ENCODE measurements at regions not wholly inside any gene's neighbourhood (a gene's known extent, or its start where the extent isn't known, plus 50 kb on each side); places are given as distances from the start of the nearest gene placed in this dataset.
"Not testable (repeated sequence)": the region's sequence is repeated elsewhere in the genome, so short reads cannot be mapped to it uniquely, and the experiment has no call there.

DNA sequence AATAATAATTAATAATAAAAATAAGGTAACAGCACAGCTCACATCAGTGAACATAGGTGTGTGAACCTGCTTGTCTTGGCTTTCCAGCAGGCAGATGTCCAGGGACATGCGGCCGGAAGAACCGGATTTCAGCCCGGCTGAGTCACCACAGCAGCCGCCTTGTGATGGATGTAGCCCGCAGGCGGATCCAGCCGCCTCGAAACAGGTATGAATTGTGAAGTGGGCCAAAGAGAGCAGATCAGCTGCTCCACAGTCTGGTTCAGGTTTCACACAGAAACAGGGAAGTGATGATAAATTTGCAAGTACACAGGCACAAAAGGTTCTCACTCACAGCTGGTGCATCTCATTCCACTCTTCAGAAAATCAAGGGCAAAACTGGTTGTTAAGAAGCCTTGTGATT lies 55.1 kb downstream of the ID4 start:
- Histone ChIP-seq H3K4me3 (ENCODE audit: low read depth in 1 of 2, low read length in 2 of 2) (no peak overlapping the region), H3K27me3 (ENCODE audit: control insufficient read depth in 1 of 2, insufficient read depth in 2 of 2, low read length in 2 of 2) (no peaks in the 10 kb centered on the region), H3K9ac (ENCODE audit: low read depth in 1 of 2, low read length in 2 of 2) (no peak overlapping the region), H3K36me3 (ENCODE audit: control insufficient read depth in 1 of 2, insufficient read depth in 2 of 2, low read length in 2 of 2) (no peaks in the 10 kb centered on the region), H3K4me1 (ENCODE audit: control insufficient read depth in 1 of 2, insufficient read depth in 2 of 2, low read length in 2 of 2) (no peaks in the 10 kb centered on the region), H3K27ac (ENCODE audit: low read depth, low read length) (no peak overlapping the region), H3K9me3 (ENCODE audit: control insufficient read depth in 1 of 2, low read length in 2 of 2) (no peaks in the 10 kb centered on the region)

DNA sequence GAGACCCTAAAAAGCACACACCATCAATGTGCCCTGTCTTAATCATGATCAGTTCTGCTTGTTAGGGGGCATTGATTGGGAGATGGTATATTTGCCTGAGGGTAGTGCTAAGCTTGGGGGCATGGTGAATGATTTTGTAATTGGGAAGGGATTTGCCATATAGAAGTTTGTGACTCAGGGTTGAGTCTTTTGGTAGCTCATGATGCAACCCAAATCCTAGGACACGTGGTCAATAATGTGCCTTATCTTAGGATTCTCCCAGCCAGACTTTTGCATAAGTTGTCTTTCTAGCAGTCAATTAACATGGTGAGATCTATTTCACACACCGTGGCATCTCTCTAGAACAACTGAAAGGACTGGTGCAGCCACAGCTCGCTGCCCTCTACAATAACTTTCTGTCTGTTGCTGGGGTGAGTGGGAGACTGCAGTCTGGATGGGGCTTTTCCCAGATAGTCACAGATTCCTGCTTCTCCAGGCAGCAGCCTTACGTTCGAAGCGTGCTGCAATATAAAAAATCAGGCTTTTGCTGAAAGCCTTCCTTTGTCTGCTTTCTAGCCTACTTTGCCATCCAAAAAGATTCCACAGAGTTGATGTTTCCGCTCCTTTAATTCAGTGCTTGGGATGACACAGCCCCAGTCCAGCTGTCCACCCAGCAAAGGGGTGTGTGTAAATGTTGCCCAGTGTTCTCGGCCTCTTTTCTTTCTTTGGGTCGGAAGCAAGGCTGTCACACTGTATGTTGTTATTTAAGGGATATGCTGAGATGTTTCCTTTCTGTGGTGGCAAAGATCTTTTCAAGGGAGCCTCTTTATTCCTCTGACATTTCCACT lies 58.9 kb downstream of the ID4 start:
- H3K27ac ChIP-seq (ENCODE audit: low read depth, low read length) = no peak overlapping the region
- no peaks in the 10 kb centered on the region for H3K9me3 ChIP-seq (ENCODE audit: control insufficient read depth in 1 of 2, low read length in 2 of 2)
- no peak overlapping the region for H3K4me3 ChIP-seq (ENCODE audit: low read depth in 1 of 2, low read length in 2 of 2)

DNA sequence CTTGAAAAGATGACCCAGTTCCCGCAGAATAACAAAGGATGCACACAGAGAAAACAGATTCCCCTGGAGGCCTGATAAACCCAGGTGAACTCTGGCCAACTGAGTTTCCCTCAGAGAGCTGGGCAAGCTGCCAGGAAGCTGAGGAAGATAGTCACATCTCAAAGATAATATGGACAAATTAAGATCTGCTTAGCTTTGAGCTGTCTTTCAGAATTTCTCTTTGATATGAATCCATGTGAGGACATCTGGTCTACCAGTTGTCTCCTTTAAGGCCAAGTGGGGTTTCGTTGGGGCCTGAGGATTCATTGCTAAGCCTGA lies 59.5 kb downstream of the ID4 start:
- Histone ChIP-seq H3K36me3 (ENCODE audit: control insufficient read depth in 1 of 2, insufficient read depth in 2 of 2, low read length in 2 of 2) (no peaks in the 10 kb centered on the region), H3K9me3 (ENCODE audit: control insufficient read depth in 1 of 2, low read length in 2 of 2) (no peaks in the 10 kb centered on the region), H3K27ac (ENCODE audit: low read depth, low read length) (no peak overlapping the region), H3K4me3 (ENCODE audit: low read depth in 1 of 2, low read length in 2 of 2) (no peak overlapping the region), H3K9ac (ENCODE audit: low read depth in 1 of 2, low read length in 2 of 2) (no peak overlapping the region), H3K27me3 (ENCODE audit: control insufficient read depth in 1 of 2, insufficient read depth in 2 of 2, low read length in 2 of 2) (no peaks in the 10 kb centered on the region), H3K4me1 (ENCODE audit: control insufficient read depth in 1 of 2, insufficient read depth in 2 of 2, low read length in 2 of 2) (no peaks in the 10 kb centered on the region)

More for the DNA sequence above, 58.9 kb downstream of the ID4 start:
- Histone ChIP-seq H3K9ac (ENCODE audit: low read depth in 1 of 2, low read length in 2 of 2) (no peak overlapping the region), H3K4me1 (ENCODE audit: control insufficient read depth in 1 of 2, insufficient read depth in 2 of 2, low read length in 2 of 2) (no peaks in the 10 kb centered on the region), H3K36me3 (ENCODE audit: control insufficient read depth in 1 of 2, insufficient read depth in 2 of 2, low read length in 2 of 2) (no peaks in the 10 kb centered on the region), H3K27me3 (ENCODE audit: control insufficient read depth in 1 of 2, insufficient read depth in 2 of 2, low read length in 2 of 2) (no peaks in the 10 kb centered on the region)

DNA sequence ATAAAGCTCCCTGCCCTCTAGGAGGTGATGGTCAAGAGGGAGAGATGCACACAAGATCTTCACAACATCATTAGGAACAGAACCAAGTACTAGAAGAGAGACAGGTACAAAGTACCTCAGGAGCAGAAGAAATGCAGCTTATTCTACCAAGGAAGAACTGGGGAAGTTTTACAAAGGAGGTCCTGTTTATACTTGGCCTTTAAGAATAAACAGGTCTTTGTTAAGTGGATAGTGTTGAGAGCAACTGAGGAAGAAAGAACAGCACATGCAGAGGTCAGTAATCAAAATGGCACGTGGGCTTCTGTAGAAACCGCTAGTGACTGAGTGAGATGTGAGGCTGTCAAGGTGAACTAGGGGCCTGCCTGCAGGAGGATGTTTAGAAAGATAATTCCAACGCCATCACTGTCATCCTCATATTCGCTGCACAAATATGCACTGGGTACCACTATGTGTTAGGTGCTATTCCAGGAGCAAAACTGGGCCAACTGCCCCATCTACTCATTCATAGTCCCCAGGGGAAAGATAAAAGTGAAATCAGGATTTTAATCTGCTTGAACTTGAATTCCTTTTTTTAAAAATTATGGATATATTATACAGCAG lies 61.1 kb downstream of the ID4 start:
- no peaks in the 10 kb centered on the region for H3K4me1 ChIP-seq (ENCODE audit: control insufficient read depth in 1 of 2, insufficient read depth in 2 of 2, low read length in 2 of 2)
- H3K36me3 ChIP-seq (ENCODE audit: control insufficient read depth in 1 of 2, insufficient read depth in 2 of 2, low read length in 2 of 2) = no peaks in the 10 kb centered on the region
- no peak overlapping the region for H3K9ac ChIP-seq (ENCODE audit: low read depth in 1 of 2, low read length in 2 of 2)
- no peaks in the 10 kb centered on the region for H3K9me3 ChIP-seq (ENCODE audit: control insufficient read depth in 1 of 2, low read length in 2 of 2)
- no peak overlapping the region for H3K27ac ChIP-seq (ENCODE audit: low read depth, low read length)
- no peaks in the 10 kb centered on the region for H3K27me3 ChIP-seq (ENCODE audit: control insufficient read depth in 1 of 2, insufficient read depth in 2 of 2, low read length in 2 of 2)
- H3K4me3 ChIP-seq (ENCODE audit: low read depth in 1 of 2, low read length in 2 of 2) = no peak overlapping the region

DNA sequence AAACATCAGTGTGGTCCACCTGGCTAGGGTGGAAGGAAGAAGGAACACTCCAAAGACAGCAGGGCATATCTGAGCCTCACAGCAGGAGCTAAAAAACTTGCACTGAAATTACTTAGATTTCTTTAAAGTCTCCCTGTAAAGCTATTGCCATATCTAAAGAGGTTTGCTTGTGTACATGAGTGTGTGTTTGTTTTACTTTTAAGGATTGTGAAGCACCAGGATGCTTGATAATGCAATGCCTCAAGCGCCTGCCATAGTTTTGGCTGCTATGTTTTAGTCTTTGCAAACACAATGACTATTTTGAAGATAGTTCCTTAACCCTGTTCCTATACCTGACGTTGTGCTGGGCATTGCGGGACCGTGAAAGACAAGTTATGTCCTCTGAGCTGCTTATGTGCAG lies 65.0 kb downstream of the ID4 start:
- H3K9me3 ChIP-seq (ENCODE audit: control insufficient read depth in 1 of 2, low read length in 2 of 2) = no peaks in the 10 kb centered on the region
- H3K9ac ChIP-seq (ENCODE audit: low read depth in 1 of 2, low read length in 2 of 2) = no peak overlapping the region
- H3K36me3 ChIP-seq (ENCODE audit: control insufficient read depth in 1 of 2, insufficient read depth in 2 of 2, low read length in 2 of 2) = no peaks in the 10 kb centered on the region
- no peak overlapping the region for H3K4me3 ChIP-seq (ENCODE audit: low read depth in 1 of 2, low read length in 2 of 2)
- H3K27ac ChIP-seq (ENCODE audit: low read depth, low read length) = no peak overlapping the region
- H3K27me3 ChIP-seq (ENCODE audit: control insufficient read depth in 1 of 2, insufficient read depth in 2 of 2, low read length in 2 of 2) = no peaks in the 10 kb centered on the region
- H3K4me1 ChIP-seq (ENCODE audit: control insufficient read depth in 1 of 2, insufficient read depth in 2 of 2, low read length in 2 of 2) = no peaks in the 10 kb centered on the region

DNA sequence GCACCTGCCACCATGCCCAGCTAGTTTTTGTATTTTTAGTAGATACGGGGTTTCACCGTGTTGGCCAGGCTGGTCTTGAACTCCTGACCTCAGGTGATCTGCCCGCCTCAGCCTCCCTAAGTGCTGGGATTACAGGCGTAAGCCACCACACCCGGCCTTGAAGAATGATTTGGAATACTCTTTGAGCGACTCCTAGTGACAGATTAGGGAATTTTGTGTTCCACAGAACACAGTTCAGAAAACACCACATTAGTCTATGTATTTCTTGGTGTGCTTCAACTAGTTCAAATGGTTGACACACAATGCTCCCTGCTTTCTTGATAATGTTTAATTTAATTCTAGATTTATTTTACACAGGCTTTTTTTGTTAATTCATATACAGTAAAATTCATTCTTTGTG lies 67.2 kb downstream of the ID4 start:
- H3K4me3 ChIP-seq (ENCODE audit: low read depth in 1 of 2, low read length in 2 of 2); H3K9me3 ChIP-seq (ENCODE audit: control insufficient read depth in 1 of 2, low read length in 2 of 2); H3K27me3 ChIP-seq (ENCODE audit: control insufficient read depth in 1 of 2, insufficient read depth in 2 of 2, low read length in 2 of 2); H3K9ac ChIP-seq (ENCODE audit: low read depth in 1 of 2, low read length in 2 of 2); H3K27ac ChIP-seq (ENCODE audit: low read depth, low read length); H3K36me3 ChIP-seq (ENCODE audit: control insufficient read depth in 1 of 2, insufficient read depth in 2 of 2, low read length in 2 of 2); H3K4me1 ChIP-seq (ENCODE audit: control insufficient read depth in 1 of 2, insufficient read depth in 2 of 2, low read length in 2 of 2): not testable (repeated sequence)

DNA sequence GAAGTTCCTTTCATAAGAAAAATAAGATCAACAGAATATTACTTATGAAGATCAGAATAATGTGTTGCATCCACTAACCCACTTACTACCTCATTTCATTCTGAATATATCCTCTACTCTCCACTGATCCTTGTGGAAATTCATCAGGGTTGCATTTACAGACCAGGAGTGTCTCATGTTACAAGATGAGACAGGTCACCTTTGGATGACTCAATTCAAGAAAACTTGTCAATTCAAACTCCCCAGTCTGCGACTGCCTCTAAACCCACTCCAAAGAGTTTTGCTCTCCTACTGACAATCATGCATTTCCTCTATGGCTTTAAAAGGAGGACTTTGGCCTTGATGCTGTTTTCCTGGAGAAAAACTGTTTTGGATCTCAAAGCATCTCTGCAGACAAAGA lies 68.4 kb downstream of the ID4 start:
- Histone ChIP-seq H3K4me3 (ENCODE audit: low read depth in 1 of 2, low read length in 2 of 2) (no peak overlapping the region), H3K9ac (ENCODE audit: low read depth in 1 of 2, low read length in 2 of 2) (no peak overlapping the region), H3K27ac (ENCODE audit: low read depth, low read length) (no peak overlapping the region), H3K27me3 (ENCODE audit: control insufficient read depth in 1 of 2, insufficient read depth in 2 of 2, low read length in 2 of 2) (no peaks in the 10 kb centered on the region), H3K4me1 (ENCODE audit: control insufficient read depth in 1 of 2, insufficient read depth in 2 of 2, low read length in 2 of 2) (no peaks in the 10 kb centered on the region), H3K9me3 (ENCODE audit: control insufficient read depth in 1 of 2, low read length in 2 of 2) (no peaks in the 10 kb centered on the region), H3K36me3 (ENCODE audit: control insufficient read depth in 1 of 2, insufficient read depth in 2 of 2, low read length in 2 of 2) (no peaks in the 10 kb centered on the region)

DNA sequence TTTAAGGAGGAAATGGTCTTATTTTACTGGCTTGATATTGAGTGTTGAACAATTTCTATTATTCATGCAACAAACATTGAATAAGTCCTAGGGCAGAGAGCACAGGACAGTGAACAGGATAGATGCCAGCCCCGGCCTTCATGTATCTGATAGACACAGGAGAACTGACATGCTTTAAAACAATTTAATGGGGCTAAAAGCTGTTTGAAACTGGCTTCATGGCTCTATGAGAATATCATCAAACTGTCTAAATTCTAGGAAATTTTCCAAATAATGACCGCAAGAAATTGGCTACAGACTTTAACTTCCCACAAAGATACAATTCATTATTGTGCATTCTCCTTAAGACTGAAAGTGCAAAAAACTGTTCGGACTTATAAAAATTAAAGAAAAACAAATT lies 69.0 kb downstream of the ID4 start:
- Histone ChIP-seq H3K27me3 (ENCODE audit: control insufficient read depth in 1 of 2, insufficient read depth in 2 of 2, low read length in 2 of 2) (no peaks in the 10 kb centered on the region), H3K4me1 (ENCODE audit: control insufficient read depth in 1 of 2, insufficient read depth in 2 of 2, low read length in 2 of 2) (no peaks in the 10 kb centered on the region), H3K9me3 (ENCODE audit: control insufficient read depth in 1 of 2, low read length in 2 of 2) (no peaks in the 10 kb centered on the region), H3K4me3 (ENCODE audit: low read depth in 1 of 2, low read length in 2 of 2) (no peak overlapping the region), H3K27ac (ENCODE audit: low read depth, low read length) (no peak overlapping the region), H3K9ac (ENCODE audit: low read depth in 1 of 2, low read length in 2 of 2) (no peak overlapping the region), H3K36me3 (ENCODE audit: control insufficient read depth in 1 of 2, insufficient read depth in 2 of 2, low read length in 2 of 2) (no peaks in the 10 kb centered on the region)

DNA sequence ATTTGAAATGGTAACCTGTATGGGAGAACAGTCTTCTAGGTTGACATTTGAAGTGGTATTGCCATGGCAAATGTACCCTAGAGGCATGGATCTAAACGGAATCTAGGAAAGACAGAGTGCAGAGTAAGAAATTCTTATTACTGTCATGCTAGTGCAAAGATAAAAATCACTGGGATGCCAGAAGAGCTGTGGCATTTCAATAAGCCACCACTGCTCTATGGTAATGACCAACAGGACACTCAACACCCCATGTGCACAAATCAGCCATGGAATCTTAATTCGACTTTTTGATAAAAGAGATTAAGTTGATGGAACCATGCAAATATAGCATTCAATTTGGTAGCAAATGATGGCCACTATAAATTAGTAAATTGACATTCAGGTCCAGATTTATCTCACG lies 74.1 kb downstream of the ID4 start:
- Histone ChIP-seq H3K27ac (ENCODE audit: low read depth, low read length) (no peak overlapping the region), H3K4me3 (ENCODE audit: low read depth in 1 of 2, low read length in 2 of 2) (no peak overlapping the region)

DNA sequence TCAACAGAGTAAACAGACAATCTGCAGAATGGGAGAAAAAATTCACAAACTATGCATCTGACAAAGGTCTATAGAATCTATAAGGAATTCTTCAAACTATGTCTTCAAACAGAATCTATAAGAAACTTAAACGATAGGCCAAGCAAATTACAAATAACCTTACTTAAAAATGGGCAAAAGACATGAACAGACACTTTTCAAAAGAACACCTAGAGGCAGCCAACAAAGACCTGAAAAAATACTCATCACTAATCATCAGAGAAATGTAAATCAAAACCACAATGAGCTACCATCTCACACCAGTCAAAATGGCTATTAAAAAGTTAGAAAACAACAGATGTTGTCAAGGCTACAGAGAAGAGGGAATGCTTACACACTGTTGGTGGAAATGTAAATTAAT lies 81.3 kb downstream of the ID4 start:
- Histone ChIP-seq H3K4me1 (ENCODE audit: control insufficient read depth in 1 of 2, insufficient read depth in 2 of 2, low read length in 2 of 2) (no peaks in the 10 kb centered on the region), H3K36me3 (ENCODE audit: control insufficient read depth in 1 of 2, insufficient read depth in 2 of 2, low read length in 2 of 2) (no peaks in the 10 kb centered on the region), H3K9me3 (ENCODE audit: control insufficient read depth in 1 of 2, low read length in 2 of 2) (no peaks in the 10 kb centered on the region), H3K27me3 (ENCODE audit: control insufficient read depth in 1 of 2, insufficient read depth in 2 of 2, low read length in 2 of 2) (no peaks in the 10 kb centered on the region), H3K9ac (ENCODE audit: low read depth in 1 of 2, low read length in 2 of 2) (no peak overlapping the region), H3K27ac (ENCODE audit: low read depth, low read length) (no peak overlapping the region), H3K4me3 (ENCODE audit: low read depth in 1 of 2, low read length in 2 of 2) (no peak overlapping the region)

More for the DNA sequence above, 74.1 kb downstream of the ID4 start:
- H3K4me1 ChIP-seq (ENCODE audit: control insufficient read depth in 1 of 2, insufficient read depth in 2 of 2, low read length in 2 of 2) = no peaks in the 10 kb centered on the region
- H3K36me3 ChIP-seq (ENCODE audit: control insufficient read depth in 1 of 2, insufficient read depth in 2 of 2, low read length in 2 of 2) = no peaks in the 10 kb centered on the region
- H3K9ac ChIP-seq (ENCODE audit: low read depth in 1 of 2, low read length in 2 of 2) = no peak overlapping the region
- no peaks in the 10 kb centered on the region for H3K9me3 ChIP-seq (ENCODE audit: control insufficient read depth in 1 of 2, low read length in 2 of 2)
- no peaks in the 10 kb centered on the region for H3K27me3 ChIP-seq (ENCODE audit: control insufficient read depth in 1 of 2, insufficient read depth in 2 of 2, low read length in 2 of 2)
